Stimulated activated CD4-positive, alpha-beta T cell treated with anti-CD3 and anti-CD28 coated beads, Interleukin-1b, Interleukin-23, amount 100 ng/mL, for 4 hours (primary cell): ENCODE measurements at regions not wholly inside any gene's neighbourhood (a gene's known extent, or its start where the extent isn't known, plus 50 kb on each side); places are given as distances from the start of the nearest gene placed in this dataset.

Experiments used
- DNase-seq, 2 donors: peaks; one replicate each; pipeline ENCODE4 v3.0.0-alpha.2; 2020; ENCODE audit warnings: low read depth in 2 of 2

DNA sequence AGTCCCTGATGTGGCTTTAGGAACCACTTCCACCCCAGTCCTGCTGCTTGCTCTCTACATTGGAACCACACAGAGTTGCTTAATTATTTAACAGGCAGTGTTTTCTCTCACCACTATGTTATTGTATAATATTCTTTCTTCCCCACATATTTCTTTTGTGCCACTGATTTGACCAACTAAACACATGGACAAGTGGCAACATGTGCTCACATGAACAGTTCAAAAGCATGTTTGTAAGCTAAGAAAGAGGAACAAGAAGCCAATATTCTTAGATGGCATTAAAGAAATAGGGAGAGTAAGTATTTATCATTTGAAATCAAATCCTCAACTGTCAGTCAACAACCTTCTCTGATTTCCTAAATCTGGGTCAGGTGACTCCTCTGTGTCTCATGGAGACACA is 409.6 kb downstream of the FBXO15 start:
- no peak for DNase-seq

DNA sequence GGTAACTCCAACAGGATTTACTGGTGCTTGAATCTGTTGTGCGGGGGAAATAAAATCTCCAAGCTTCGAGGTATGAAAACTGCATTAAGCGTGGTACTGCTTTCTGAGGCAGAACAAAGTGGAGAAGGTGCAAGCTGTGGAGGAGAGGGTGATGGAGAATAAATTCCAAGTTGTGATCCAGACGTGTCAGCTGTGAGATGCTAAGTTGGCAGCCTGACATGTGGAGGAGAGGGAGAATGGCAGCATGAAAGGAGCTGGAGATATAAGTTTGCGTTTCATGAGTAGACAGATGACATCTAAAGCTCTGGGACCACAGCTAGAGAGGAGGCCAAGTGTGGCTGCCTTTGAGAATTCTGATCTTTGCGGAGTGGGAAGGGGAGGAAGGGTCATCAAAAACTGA is 411.8 kb downstream of the FBXO15 start:
- DNase-seq: no peak

DNA sequence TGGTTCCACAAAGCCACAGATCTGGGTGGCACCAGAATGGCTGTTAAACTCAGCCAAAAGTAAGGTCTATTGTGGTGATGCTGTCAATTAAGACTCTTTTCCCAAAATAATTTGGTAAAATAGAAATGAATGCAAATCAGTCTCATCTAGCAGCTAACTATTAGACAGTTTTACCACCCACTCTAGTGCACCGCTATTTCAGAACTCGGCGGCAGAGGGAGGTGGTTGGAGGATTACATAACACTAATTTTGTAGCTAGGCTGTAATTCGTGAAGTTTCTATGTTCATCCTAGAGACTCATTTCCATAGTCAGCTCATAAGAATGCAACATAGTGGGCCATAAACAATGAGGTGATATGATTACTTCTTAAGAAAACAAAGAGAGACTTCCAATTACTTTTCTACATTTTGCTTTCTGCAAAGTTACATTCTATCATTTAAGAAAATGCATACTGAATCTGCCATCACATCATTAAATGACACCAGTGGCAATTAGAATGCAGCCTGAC is 413.8 kb downstream of the FBXO15 start:
- DNase-seq: no peak

DNA sequence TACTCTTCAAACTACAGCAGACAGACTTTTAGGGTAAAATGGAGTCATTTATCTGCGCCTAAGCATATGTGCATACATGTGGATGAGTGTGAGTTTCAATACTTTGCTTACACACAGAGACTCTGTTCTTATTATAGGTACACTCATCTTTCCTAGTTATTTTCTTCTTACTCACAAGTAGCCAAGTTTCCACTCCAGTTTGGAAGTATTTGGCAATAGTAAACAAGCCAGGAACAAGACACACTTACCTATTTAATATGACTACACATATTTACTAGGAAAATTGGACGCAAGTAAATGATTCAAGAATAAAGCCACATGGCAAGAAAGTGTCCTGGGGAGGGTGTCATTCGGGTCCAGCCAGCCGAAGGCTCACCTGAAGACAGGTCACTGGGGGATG is 414.3 kb downstream of the FBXO15 start:
- no peak for DNase-seq

DNA sequence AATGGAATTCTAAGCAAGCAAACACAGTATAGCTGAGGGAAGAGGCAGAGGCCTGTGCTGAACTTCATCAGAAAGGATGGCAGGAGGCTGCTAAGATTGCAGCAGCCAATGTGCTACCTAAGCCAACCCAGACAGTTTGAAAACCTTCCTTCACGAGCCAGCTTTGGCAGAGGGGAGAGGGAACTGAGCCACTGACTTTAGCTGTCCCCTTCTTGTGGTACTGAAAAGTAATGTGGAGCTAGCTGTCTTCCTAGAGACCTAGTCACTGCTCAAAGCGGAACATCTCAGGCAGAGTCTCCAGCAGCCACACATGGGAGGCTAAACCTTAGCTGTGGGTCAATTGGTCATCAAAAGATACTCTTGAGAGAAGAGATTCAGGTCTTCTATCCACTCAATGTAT is 419.0 kb downstream of the FBXO15 start:
- no peak for DNase-seq

DNA sequence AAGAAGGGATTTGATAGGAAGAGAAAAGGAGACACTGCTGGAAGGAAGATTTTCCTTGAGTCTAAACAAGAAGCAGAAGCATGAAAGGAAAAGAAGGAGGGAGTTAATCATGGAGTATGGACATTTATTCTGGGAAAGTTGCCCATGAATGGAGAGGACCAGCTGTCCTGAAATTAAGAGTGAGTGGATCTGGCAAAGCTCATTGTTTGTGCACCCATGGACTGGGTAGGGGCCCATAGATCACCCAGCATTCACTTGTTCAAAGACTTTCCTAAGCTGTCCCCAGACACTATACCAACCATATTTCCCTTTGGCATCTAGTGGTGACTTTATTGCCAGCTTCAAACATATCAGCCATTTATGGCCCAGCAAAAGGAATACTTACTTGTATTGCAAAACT is 422.7 kb downstream of the FBXO15 start:
- DNase-seq: no peak

DNA sequence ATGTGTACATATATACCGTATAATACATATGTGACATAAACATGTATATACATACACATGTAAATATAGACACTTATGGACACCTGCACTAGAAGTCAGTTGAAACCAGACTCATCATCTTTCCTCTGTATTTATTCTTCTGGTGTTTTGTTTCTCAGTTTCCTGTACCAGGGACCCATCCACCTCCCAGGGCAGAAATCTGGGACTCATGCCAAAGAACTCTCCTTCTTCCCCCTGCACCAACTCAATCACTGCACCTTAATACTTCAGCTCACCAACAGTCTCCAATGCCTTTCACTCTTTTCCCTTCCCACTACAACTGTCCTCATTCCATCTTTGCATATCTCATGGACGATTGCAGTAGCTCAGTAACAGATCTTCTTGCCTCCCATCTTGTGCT is 428.0 kb downstream of the FBXO15 start:
- DNase-seq: no peak

DNA sequence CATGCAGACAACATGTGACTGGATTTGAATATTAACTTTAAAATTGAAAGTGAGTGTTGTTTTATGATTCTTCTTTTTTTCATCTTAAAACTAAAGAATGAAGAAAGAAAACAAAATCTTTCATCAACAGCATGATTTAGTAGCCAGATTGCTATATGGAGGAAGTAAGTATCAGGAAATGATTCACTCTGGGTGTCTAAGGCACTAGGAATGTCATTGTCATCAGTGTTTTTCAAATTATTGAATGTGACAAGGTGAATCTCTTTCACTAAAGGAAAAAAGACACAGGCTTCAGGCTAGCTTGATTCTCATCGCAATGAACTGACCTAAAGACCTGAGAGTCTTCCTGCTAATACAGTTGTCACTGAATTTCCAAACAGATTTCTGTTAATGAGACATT is 430.1 kb downstream of the FBXO15 start:
- DNase-seq: no peak

DNA sequence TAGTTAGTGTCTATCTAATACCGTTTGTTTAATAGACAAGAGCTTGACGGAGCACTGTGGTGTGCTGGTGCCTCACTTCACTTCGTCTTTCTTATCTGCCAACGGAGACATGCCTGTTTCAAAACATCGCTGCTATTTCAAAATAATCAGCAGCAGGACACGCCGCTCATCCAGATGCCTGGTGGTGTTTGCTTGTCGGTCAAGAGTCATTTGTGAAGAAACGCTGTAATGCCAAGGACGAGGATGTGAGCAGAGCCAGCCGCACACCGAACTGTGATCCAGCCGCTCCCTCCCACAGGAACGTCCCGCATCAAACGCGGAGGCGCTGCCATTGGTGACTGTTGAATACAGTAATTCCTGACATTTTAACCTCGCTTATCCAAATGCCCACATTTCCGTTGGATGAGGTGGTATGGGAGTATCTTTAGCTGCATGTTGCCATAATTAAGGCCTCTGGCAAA is 432.4 kb downstream of the FBXO15 start:
- DNase-seq: no peak

DNA sequence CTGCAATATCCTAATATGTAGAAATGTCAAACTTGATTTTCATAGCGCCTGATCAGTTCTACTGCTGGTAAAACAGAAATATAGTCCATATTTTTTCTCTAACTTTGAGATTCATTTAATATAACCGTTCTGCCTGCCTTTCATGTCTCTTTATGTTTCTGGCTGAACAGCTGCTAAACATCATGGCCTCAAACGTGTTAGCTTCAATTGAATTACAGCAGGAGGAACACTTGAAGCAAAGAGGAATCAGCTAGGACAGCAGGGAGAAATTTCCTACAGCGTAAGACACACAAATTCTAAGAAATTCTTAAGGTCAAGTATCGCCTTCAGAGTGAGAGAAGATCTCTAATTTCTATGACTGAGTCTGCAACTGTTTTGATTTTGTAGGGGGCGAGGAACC is 433.2 kb downstream of the FBXO15 start:
- DNase-seq: no peak

DNA sequence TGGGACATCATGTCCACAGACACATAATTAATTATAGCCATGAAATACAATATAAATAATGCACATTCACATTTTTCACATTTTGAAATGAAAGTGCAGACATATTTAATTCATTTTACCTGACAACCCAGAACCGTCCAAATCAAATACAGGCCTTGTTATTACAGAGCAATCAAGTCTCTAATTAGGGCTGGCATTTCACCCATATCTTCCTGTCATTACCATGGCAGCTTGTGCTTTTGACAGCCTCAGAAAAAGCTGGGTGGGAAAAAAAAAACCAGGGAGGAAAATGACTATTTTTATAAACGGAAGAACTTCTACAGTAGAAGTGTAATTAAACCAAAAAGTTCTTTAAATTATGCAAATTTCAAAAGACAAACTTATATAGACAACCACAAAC is 436.4 kb downstream of the FBXO15 start:
- no peak for DNase-seq

DNA sequence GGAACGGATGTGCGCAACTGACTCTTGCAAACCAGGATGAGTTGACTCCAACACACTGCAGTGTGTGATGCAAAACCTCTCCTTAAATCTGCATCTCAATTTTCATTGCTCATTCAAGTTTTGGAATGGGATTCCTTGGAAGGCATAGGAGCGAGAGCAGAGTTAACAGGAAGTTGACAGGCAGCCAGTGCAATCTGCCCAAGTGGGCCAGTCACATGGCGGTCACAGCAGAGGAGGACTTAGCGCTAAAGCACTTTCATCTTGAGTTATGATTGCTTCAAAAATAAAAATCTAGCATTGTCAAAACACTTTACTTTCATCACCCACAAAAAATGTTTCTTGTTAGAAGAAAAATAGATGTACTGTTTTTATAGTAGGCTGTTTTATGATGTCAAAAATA is 439.0 kb downstream of the FBXO15 start:
- no peak for DNase-seq

DNA sequence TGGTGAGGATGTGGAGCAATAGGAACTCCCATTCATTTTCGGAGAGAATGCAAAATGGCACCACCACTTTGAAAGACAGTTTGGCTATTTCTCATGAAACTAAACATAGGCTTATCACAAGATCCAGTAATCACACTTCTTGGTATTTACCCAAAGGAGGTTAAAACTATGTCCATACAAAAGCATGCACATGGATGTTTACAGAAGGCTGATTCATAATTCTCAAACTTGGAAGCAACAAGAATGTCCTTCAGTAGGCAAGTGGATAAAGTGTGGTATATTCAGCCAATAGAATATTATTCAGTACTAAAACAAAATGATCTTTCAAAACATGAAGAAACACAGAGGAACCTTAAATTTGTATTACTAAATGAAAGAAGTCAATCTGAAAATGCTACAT is 440.6 kb downstream of the FBXO15 start:
- no peak for DNase-seq

DNA sequence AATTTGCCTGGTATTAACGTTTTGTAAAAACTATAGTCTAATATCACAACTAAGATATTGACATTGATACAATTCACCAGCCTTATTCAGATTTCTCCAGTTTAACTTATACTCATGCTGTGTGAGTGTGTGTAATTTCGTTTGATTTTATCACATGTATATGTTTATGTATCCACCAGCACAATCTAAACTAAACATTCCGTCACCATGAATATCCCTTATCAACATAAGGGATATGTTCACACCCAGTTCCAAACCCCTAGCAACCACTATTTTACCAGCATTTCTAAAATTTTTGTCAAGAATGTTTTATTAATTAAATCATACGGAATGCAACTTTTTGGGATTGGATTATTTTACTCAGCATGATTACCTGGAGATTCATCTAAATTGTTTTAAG is 450.3 kb downstream of the FBXO15 start:
- DNase-seq: no peak

DNA sequence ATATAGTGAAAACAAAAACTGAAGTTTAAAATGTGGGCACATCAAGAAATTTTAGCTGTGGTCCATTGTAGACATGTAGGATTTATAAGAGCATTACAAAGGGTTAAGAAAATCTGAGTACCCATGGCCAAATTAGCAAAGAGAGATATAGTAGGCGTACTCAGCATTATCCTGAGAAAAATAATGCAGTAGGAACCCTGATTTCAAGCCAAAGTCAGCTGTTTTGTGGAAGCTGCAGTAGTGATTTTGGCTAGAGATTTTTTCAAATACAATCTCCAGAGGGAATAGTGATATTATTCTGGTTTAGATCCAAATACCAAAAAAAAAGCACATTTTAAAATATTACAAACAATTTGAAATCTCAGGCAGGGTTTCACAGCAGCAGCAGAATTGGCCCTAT is 450.9 kb downstream of the FBXO15 start:
- DNase-seq: no peak

DNA sequence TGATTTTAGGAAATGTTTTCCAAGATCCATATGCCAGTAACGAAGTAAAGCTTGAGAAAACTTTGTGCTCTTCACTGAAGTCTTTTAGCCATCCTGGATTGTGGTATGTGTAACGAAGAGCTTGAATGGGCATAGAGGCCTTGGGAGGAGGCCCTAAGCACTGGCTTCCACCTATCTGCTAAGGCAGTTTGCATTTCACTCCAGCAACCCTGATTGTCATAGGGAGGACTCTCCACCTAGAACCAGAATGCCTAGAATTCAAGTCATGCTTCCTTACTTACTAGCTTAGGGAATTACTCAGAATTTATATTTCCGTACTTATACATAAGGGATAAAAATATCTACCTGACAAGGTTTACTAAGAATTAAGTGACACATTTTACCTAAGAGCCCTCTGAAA is 451.5 kb downstream of the FBXO15 start:
- no peak for DNase-seq

DNA sequence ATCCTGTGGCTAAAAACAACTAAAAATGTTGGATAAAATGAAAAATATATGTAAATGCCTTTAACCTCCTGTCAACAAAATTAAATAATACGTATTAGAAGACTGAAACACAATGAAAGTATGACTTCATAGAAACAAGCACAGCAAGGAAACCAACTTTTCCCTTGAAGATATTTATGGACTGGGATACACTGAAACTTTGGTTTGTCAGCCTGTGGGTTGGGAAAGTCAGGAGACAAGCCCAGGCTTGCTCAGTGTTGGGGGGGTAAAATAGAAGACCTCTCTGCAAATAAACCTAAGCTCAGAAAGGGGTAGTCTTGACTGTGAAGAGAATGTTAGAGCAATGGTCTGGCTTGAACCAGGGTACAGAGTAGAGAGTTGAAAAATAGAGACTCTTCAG is 454.5 kb downstream of the FBXO15 start:
- no peak for DNase-seq

DNA sequence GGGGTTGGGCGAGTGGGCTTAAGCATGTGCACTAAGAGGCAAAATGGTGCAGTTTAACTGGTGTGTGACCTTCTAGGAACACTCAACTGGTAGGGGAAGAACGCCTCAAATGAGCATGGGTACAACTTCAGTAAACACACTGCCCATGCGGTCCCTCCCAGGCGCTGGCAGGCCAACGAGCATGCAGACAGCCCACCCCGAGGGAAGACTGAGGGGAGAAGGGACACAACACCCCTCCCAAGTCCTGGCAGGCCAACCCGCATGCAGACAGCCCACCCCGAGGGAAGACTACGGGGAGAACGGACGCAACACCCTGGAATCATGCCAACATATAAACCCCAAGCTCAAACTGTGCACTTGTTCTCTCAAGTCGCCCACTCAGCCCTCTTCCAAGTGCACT is 456.0 kb downstream of the FBXO15 start:
- DNase-seq: no peak

DNA sequence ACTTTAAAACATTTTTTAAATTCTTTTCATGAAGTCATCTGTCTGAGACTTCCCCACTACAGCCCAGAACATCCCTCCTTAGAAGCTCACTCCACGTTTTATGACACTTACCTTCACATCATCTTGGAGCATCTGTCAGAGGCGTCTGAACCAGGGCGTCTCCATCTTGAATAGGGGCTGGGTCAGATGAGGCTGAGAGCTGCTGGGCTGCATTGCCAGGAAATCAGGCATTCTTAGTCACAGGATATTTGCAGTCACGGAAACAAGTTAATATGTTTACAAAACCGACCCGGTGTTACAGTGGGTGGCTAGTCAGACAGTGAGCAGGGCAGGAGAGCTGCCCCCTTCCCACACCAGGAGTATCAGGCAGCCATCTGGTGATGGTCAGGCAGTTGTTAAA is 456.5 kb downstream of the FBXO15 start:
- no peak for DNase-seq

DNA sequence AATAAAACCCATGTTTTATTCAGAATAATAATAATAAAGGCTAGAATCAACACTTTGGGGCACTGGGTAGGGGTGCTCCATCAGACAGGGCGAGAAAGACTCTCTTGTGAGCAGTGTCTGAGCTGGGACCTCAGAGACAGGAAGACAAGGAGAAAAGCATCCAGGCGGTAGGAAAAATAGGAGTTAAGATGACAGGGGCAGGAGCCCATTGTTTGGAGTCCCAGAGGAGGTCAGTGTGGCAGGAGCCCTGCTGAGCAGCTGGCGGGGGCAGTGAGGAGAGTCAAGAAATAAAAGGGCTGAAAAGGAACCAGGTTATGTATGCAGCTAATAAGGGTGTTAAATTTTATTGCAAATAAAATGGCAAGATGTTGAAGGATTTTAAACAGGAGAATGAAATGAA is 457.4 kb downstream of the FBXO15 start:
- no peak for DNase-seq

DNA sequence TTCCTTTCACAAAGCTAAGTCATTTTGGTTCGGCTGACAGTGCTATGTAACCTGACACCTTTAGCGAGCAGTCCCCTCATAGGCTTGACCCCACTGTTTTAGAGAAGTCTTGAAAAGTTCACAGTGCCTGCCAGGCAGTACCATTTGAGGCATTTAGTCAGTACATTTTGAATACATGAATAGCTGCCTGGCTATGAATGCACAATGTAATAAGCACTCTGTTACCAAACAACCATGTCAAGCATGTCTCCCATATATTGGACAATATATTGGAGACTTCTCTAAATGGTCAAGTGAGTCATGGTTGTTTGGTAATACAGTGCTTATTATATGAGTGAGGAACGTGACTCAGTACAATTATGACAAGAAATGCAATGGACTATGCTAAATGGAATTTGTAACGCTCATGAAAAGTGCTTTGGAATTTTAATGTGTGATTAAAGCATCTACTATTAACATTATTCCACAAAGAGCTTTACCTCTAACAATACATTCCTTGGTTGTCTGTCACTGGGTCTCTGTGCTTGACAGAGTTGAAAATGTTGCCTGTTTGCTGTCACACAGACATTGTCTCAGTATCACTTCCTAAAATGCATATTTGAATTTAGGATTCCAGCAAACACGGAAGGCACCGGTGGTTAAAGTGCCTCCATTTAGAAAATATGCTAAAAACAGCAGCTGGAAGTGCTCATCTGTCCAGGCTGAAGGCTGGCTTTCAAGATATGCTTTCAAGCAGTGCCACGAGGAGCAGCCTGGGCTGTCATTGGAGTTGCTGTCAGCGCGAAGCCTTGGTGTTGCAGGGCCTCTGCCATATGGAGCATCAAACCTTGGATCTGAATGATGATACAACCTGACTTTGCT is 458.6 kb downstream of the FBXO15 start:
- DNase-seq: no peak

DNA sequence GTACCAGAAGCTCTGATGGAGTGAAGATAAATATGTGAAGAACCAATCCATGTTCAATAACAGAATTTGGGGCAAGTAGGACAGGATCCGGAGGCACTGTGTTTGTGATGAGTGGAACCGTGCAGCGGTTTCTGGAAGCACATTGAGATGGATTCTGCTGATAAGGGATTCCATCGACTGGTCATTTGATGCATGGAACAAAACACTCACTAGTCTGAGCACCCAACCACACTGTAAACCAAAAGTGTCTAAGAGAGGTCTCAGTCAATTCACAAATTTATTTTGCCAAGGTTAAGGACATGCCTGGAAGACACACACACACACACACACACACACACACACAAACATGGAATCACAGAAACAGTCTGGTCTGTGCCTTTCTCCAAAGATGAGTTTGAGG is 459.5 kb downstream of the FBXO15 start:
- no peak for DNase-seq

DNA sequence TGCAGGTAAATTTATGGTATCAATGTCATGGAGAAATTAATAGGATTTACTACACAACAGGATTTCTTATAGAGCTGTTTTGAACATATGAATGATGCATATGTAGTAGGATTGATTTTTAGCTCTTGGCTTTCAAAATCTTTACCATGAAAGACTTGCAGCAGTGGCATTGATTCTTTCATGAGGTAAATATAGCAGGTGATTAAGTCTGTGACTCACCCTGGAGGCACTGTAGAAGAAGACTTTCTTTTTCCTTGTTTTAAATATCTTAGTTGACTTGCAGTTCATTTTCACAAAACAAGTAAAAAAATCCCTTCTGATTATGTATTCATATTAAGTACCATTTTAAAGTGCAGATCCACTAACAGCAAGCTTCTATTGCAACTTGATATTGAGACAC is 463.0 kb downstream of the FBXO15 start:
- no peak for DNase-seq
